ENCODE measurements at regions not wholly inside any gene's neighbourhood (a gene's known extent, or its start where the extent isn't known, plus 50 kb on each side); places are given as distances from the start of the nearest gene placed in this dataset.
A peak's percentile ranks its signal among the peaks of the same experiment; 100 is the strongest.

GRCh38 chr21:43315244-43316137 is 111.4 kb downstream of the SIK1 start:
- Histone ChIP-seq H3K36me3 (no peaks in the 10 kb centered on the region), H3K4me3 (no peak overlapping the region)
- DNase-seq: no peak

GRCh38 chr21:43313939-43314405 is 113.0 kb downstream of the SIK1 start:
- DNase-seq: no peak
- H3K36me3 ChIP-seq: no peaks in the 10 kb centered on the region
- H3K27me3 ChIP-seq: no peaks in the 10 kb centered on the region
- no peak overlapping the region for H3K4me3 ChIP-seq
- no peaks in the 10 kb centered on the region for H3K9me3 ChIP-seq

More at GRCh38 chr21:43315244-43316137, 111.4 kb downstream of the SIK1 start:
- Histone ChIP-seq H3K27me3 (no peaks in the 10 kb centered on the region), H3K9me3 (no peaks in the 10 kb centered on the region)

GRCh38 chr21:43313221-43313938 is 113.6 kb downstream of the SIK1 start:
- Histone ChIP-seq H3K4me3 (no peak overlapping the region), H3K9me3 (no peaks in the 10 kb centered on the region), H3K36me3 (no peaks in the 10 kb centered on the region), H3K27me3 (no peaks in the 10 kb centered on the region)
- DNase-seq: no peak

GRCh38 chr21:43312751-43313169 is 114.2 kb downstream of the SIK1 start:
- H3K9me3 ChIP-seq: no peaks in the 10 kb centered on the region
- DNase-seq: no peak
- H3K36me3 ChIP-seq: no peaks in the 10 kb centered on the region
- no peaks in the 10 kb centered on the region for H3K27me3 ChIP-seq
- no peak overlapping the region for H3K4me3 ChIP-seq

DNA sequence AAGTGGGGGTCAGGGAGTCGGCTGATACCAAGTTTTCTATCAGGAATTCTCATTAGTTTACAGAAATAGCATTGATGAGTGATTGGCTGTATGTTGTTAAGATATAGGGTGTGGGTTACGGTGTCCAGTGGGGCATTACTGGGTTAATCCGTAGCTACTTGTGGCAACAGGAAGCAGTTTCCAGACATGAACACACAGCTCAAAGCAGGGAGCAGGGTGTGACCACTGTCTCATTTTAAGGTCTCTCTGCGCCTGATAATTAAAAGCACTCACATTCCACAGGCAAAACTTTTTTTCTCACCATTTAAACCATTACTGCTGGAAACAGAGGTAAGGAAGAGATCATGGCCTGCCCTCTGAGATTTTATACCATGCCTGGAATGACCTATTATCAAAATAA is 114.9 kb downstream of the SIK1 start:
- Histone ChIP-seq H3K4me3 (no peak overlapping the region), H3K36me3 (no peaks in the 10 kb centered on the region), H3K9me3 (no peaks in the 10 kb centered on the region), H3K27me3 (no peaks in the 10 kb centered on the region)
- no peak for DNase-seq

DNA sequence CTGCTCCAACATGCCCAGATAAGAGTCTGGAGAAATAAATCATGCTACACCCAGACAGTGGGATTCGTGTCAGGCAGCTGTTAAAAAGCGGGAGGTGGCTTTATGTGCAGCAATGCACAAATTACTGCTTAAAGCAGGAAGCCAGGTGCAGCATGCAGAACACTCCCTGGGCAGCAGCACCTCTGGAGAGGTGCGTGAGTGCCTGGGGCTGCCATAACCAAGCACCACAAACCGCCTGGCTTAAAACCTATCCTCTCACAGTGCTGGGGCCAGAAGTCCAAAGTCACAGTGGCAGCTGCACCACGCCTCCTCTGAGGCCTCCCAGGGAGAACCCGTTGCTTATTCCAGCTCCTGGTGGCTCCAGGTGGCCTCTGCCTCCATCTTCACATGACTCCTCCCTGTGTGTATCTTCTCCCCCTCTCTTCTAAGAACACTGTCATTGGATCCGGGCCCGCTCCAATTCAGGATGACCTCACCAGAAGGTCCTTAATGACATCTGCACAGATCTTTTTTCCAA is 115.6 kb downstream of the SIK1 start:
- Histone ChIP-seq H3K9me3 (no peaks in the 10 kb centered on the region), H3K27me3 (no peaks in the 10 kb centered on the region), H3K4me3 (no peak overlapping the region), H3K36me3 (no peaks in the 10 kb centered on the region)
- no peak for DNase-seq

DNA sequence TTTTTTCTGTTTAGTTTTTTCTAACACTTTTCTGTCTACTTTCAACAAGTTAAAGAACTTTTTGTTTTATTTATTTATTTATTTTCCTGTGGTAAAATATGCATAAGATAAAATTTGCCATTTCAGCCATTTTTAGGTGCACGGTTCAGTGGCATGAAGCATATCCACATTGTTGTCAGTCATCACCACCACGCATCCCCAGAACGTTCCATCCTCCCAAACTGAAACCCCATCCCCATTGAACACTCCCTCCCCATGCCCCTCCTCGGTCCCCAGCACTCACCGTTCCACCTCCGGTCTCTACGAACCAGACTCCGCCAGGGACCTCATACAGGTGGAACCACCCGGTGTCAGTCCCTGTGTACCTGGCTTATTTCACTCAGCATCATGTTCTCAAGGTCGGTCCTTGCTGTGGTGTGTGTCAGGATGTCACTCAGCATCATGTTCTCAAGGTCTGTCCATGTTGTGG is 118.1 kb downstream of the SIK1 start:
- DNase-seq: no peak
- no peak overlapping the region for H3K4me3 ChIP-seq
- H3K36me3 ChIP-seq: no peaks in the 10 kb centered on the region

DNA sequence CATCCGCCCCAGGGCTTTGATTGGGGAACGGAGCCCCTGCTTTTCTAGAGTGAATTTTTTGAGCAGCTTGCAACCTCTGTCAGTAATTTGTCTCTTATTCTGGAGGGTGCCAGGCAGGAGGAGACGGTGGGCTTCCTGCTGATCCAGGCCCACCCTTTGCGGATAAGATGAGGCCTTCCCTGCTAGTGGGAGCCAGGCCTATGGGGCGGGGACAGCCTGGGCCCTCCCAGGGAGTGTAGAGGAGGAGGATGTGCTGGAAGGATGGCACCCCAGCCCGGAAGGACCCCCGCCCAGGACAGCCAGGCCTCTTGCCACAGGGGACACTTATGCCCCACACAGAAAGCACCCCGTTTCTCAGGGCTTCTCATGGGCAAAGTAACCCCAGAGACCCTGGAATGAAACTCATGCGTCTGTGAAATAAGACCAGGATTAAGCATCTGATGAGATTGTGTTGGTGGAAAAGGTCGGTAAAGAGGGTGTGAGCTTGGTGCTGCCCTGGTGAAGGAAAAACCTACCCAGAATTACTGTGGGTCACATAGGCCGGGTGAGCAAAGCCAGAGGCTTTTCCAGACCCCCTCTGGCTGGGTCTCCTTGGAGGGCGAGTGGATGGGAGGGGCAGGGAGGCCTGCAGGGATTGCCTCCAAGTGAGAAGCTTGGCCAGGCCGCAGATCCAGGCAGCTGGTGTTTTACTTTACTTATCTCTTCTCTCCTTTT is 118.7 kb downstream of the SIK1 start:
- H3K36me3 ChIP-seq: no peaks in the 10 kb centered on the region
- H3K27me3 ChIP-seq: no peaks in the 10 kb centered on the region
- H3K9me3 ChIP-seq: no peaks in the 10 kb centered on the region
- DNase-seq: no peak
- no peak overlapping the region for H3K4me3 ChIP-seq

More for the DNA sequence above, 118.1 kb downstream of the SIK1 start:
- Histone ChIP-seq H3K27me3 (no peaks in the 10 kb centered on the region), H3K9me3 (no peaks in the 10 kb centered on the region)

DNA sequence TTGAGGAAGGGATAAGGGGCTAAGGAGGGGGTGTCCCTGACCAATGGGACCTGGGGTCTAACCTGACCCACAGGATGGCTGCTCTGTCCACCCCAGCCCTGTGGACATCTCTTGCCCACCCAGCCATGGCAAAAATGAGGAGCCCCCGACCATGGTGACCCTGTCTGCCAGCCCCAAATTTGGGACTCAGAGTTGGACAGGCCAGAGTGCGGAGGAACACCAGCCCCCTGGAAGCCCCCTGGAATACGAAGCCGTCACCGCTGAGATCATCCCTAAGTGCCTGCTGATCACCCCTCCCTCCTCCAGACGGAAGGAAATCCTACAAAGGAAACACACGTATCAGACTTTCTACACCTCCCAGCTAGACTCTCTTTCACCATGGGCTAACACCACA is 119.3 kb downstream of the SIK1 start:
- Histone ChIP-seq H3K9me3 (no peaks in the 10 kb centered on the region), H3K27me3 (no peaks in the 10 kb centered on the region), H3K36me3 (no peaks in the 10 kb centered on the region), H3K4me3 (no peak overlapping the region)
- no peak for DNase-seq

GRCh38 chr21:43306911-43307676 is 119.8 kb downstream of the SIK1 start:
- no peaks in the 10 kb centered on the region for H3K27me3 ChIP-seq
- DNase-seq: peak; percentile 63
- no peak overlapping the region for H3K4me3 ChIP-seq

GRCh38 chr21:43306391-43306790 is 120.5 kb downstream of the SIK1 start:
- H3K27me3 ChIP-seq: no peaks in the 10 kb centered on the region
- no peak overlapping the region for H3K4me3 ChIP-seq
- DNase-seq: no peak
- H3K36me3 ChIP-seq: no peaks in the 10 kb centered on the region
- no peaks in the 10 kb centered on the region for H3K9me3 ChIP-seq

More at GRCh38 chr21:43306911-43307676, 119.8 kb downstream of the SIK1 start:
- Histone ChIP-seq H3K36me3 (no peaks in the 10 kb centered on the region), H3K9me3 (no peaks in the 10 kb centered on the region)

GRCh38 chr21:43305811-43306311 is 121.1 kb downstream of the SIK1 start:
- no peak for DNase-seq
- Histone ChIP-seq H3K27me3 (no peaks in the 10 kb centered on the region), H3K9me3 (no peaks in the 10 kb centered on the region), H3K4me3 (no peak overlapping the region), H3K36me3 (no peaks in the 10 kb centered on the region)

- H3K27me3 ChIP-seq: no peaks in the 10 kb centered on the region
- DNase-seq: no peak
- no peak overlapping the region for H3K4me3 ChIP-seq
- no peaks in the 10 kb centered on the region for H3K9me3 ChIP-seq
- no peaks in the 10 kb centered on the region for H3K36me3 ChIP-seq
Observed at GRCh38 chr21:43305336-43305665, 121.6 kb downstream of the SIK1 start.

- no peak for DNase-seq
- H3K4me3 ChIP-seq: no peak overlapping the region
- H3K9me3 ChIP-seq: no peaks in the 10 kb centered on the region
- no peaks in the 10 kb centered on the region for H3K36me3 ChIP-seq
- no peaks in the 10 kb centered on the region for H3K27me3 ChIP-seq
Observed at GRCh38 chr21:43304621-43305335, 122.2 kb downstream of the SIK1 start.

DNA sequence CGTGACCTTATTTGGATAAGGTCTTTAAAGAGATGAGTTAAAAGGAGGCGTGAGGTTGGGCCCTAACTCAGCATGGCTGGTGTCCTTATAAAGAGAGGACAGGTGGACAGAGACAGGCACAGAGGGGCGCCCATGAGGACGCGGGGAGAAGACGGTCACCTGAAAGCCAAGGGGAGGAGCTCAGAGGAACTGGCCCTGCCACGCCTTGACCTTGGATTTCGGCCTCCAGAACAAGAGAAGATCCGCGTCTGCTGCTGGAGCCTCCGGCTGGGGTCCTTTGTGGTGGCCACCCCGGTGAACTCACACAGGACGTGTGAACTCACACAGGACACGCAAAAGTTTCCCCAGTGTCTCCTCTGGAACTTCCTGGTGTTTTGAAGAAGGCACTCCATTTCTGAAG is 122.7 kb downstream of the SIK1 start:
- Histone ChIP-seq H3K9me3 (no peaks in the 10 kb centered on the region), H3K36me3 (no peaks in the 10 kb centered on the region), H3K4me3 (no peak overlapping the region), H3K27me3 (no peaks in the 10 kb centered on the region)
- no peak for DNase-seq
